SK-N-SH (cell line): ENCODE measurements at regions not wholly inside any gene's neighbourhood (a gene's known extent, or its start where the extent isn't known, plus 50 kb on each side); places are given as distances from the start of the nearest gene placed in this dataset.
"Not testable (repeated sequence)": the region's sequence is repeated elsewhere in the genome, so short reads cannot be mapped to it uniquely, and the experiment has no call there.

ENCODE experiments used
- CTCF ChIA-PET: fragments of 300-600, 350-600 bp; formaldehyde crosslinking; extraction: SDS; loops from one replicate; lab custom pipeline; 2021; lab: Yijun Ruan, JAX
- POLR2A ChIA-PET: fragments of 350-600 bp; sonication (Branson Sonifier 250); formaldehyde crosslinking; extraction: SDS; loops from one replicate; lab custom pipeline; 2020; ENCODE audit warnings: antibody characterized with exemption, inconsistent platforms; lab: Yijun Ruan, JAX
- DNase-seq: peaks from one replicate; pipeline ENCODE4 v3.0.0; 2012
- H2AFZ ChIP-seq: fragments of 200-600 bp; sonication (generic); 2 replicates; pipeline ENCODE4 v1.8.1; 2016; ENCODE audit warnings: antibody characterized with exemption, mild to moderate bottlenecking, low read depth
- H3F3A ChIP-seq: fragments of 200-600 bp; sonication (generic); replicated peaks from 2 replicates; pipeline ENCODE3; 2016; ENCODE audit warnings: antibody characterized with exemption, mild to moderate bottlenecking; ENCODE audit not compliant: insufficient read depth
- H3K27ac ChIP-seq, 2 experiments: fragments of 200-500 bp in 1 of 2; fragments of 200-600 bp in 1 of 2; sonication (Bioruptor generic) in 1 of 2; sonication (generic), shearing (Covaris generic) in 1 of 2; 2 replicates each; pipeline versions ENCODE4 v1.5.1 to v1.6.1; 2014 to 2016; ENCODE audit warnings: low read depth in 2 of 2, inconsistent platforms in 1 of 2, low read length in 1 of 2, mild to moderate bottlenecking in 1 of 2, mixed read lengths in 1 of 2
- H3K27me3 ChIP-seq: fragments of 200-600 bp; sonication (generic), shearing (Covaris generic); 2 replicates; pipeline ENCODE4 v1.6.1; 2016; ENCODE audit warnings: mixed run types; ENCODE audit not compliant: insufficient read depth
- H3K36me3 ChIP-seq, 2 experiments: fragments of 200-500 bp in 1 of 2; fragments of 200-600 bp in 1 of 2; sonication (Bioruptor generic) in 1 of 2; sonication (generic) in 1 of 2; replicated peaks in 1 of 2; 2 replicates each; pipeline versions ENCODE3 to v1.5.1; 2014 to 2016; ENCODE audit warnings: low read length in 1 of 2, mild to moderate bottlenecking in 1 of 2; ENCODE audit not compliant: insufficient read depth in 2 of 2, control insufficient read depth in 1 of 2
- H3K4me1 ChIP-seq, 2 experiments: fragments of 200-500 bp in 1 of 2; fragments of 200-600 bp in 1 of 2; sonication (Bioruptor generic) in 1 of 2; sonication (generic), shearing (Covaris generic) in 1 of 2; 2 replicates each; pipeline versions ENCODE4 v1.5.1 to v1.6.1; 2014 to 2016; ENCODE audit warnings: low read depth in 1 of 2, low read length in 1 of 2, mixed run types in 1 of 2; ENCODE audit not compliant: insufficient read depth in 2 of 2, control insufficient read depth in 1 of 2
- H3K4me2 ChIP-seq: fragments of 200-600 bp; sonication (generic), shearing (Covaris generic); 2 replicates; pipeline ENCODE4 v1.6.1; 2017; ENCODE audit warnings: mixed run types
- H3K4me3 ChIP-seq, 2 experiments: fragments of 200-500 bp in 1 of 2; fragments of 200-600 bp in 1 of 2; sonication (Bioruptor generic) in 1 of 2; sonication (generic), shearing (Covaris generic) in 1 of 2; 2 replicates each; pipeline versions ENCODE4 v1.5.1 to v1.8.1; 2014 to 2016; ENCODE audit warnings: low read depth in 2 of 2, inconsistent platforms in 1 of 2, low read length in 1 of 2, mild to moderate bottlenecking in 1 of 2, mixed read lengths in 1 of 2, moderate library complexity in 1 of 2
- H3K79me2 ChIP-seq: fragments of 200-600 bp; sonication (generic); 2 replicates; pipeline ENCODE4 v1.8.1; 2017; ENCODE audit warnings: mild to moderate bottlenecking; ENCODE audit not compliant: insufficient read depth
- H3K9ac ChIP-seq: fragments of 200-600 bp; sonication (generic); 2 replicates; pipeline ENCODE4 v1.6.1; 2017; ENCODE audit warnings: mixed run types
- H3K9me2 ChIP-seq: fragments of 200-600 bp; sonication (generic); 2 replicates; pipeline ENCODE4 v1.6.1; 2017; ENCODE audit warnings: mixed run types
- H3K9me3 ChIP-seq: fragments of 200-600 bp; sonication (generic); 2 replicates; pipeline ENCODE4 v1.6.1; 2017; ENCODE audit warnings: mixed run types, mild to moderate bottlenecking, moderate library complexity
- H4K20me1 ChIP-seq: fragments of 200-600 bp; sonication (generic); 2 replicates; pipeline ENCODE4 v1.6.1; 2017; ENCODE audit warnings: mild to moderate bottlenecking, mixed run types; ENCODE audit not compliant: insufficient read depth
- EP300 ChIP-seq, 2 experiments: IDR thresholded peaks; 2 replicates each; pipeline versions ENCODE4 v1.4.0 to v1.6.1; 2012; ENCODE audit warnings: borderline replicate concordance in 1 of 2, low read depth in 1 of 2, low read length in 1 of 2
- MEF2A ChIP-seq: IDR thresholded peaks from 2 replicates; pipeline ENCODE4 v1.4.0; 2012; ENCODE audit warnings: low read depth, borderline replicate concordance
- RAD21 ChIP-seq: IDR thresholded peaks from 2 replicates; pipeline ENCODE4 v1.6.1; 2012; ENCODE audit warnings: mild to moderate bottlenecking, low read length
- RCOR1 ChIP-seq: fragments of 150-350 bp; IDR thresholded peaks from 2 replicates; pipeline ENCODE4 v1.6.1; 2017; ENCODE audit warnings: antibody characterized with exemption, low read length
- SIN3A ChIP-seq: IDR thresholded peaks from 2 replicates; pipeline ENCODE4 v1.6.1; 2012; ENCODE audit warnings: low read depth, mild to moderate bottlenecking, low read length, moderate library complexity, borderline replicate concordance
- SMC3 ChIP-seq: IDR thresholded peaks from 2 replicates; pipeline ENCODE4 v1.6.1; 2012; ENCODE audit warnings: low read depth, low read length, improper control_type of control experiment
- TCF12 ChIP-seq: IDR thresholded peaks from 2 replicates; pipeline ENCODE4 v1.4.0; 2012
- WGBS: methylation state at CpG from one replicate; pipeline ENCODE4 v1.1.6; 2017; ENCODE audit warnings: low lambda C conversion rate; 5-methylcytosine and 5-hydroxymethylcytosine counted together
- TF ChIP-seq, protein P1 (sequence below): IDR thresholded peaks from 2 replicates; pipeline ENCODE4 v1.4.0; 2012; ENCODE audit warnings: low read depth
- TF ChIP-seq, protein P2 (sequence below): IDR thresholded peaks from 2 replicates; pipeline ENCODE4 v1.4.0; 2012; ENCODE audit warnings: low read depth, borderline replicate concordance
- TF ChIP-seq, protein P3 (sequence below): IDR thresholded peaks from 2 replicates; pipeline ENCODE4; 2012
- TF ChIP-seq, protein P4 (sequence below): fragments of 150-350 bp; IDR thresholded peaks from 2 replicates; pipeline ENCODE4 v1.6.1; 2016; ENCODE audit warnings: mild to moderate bottlenecking, low read depth, low read length

DNA sequence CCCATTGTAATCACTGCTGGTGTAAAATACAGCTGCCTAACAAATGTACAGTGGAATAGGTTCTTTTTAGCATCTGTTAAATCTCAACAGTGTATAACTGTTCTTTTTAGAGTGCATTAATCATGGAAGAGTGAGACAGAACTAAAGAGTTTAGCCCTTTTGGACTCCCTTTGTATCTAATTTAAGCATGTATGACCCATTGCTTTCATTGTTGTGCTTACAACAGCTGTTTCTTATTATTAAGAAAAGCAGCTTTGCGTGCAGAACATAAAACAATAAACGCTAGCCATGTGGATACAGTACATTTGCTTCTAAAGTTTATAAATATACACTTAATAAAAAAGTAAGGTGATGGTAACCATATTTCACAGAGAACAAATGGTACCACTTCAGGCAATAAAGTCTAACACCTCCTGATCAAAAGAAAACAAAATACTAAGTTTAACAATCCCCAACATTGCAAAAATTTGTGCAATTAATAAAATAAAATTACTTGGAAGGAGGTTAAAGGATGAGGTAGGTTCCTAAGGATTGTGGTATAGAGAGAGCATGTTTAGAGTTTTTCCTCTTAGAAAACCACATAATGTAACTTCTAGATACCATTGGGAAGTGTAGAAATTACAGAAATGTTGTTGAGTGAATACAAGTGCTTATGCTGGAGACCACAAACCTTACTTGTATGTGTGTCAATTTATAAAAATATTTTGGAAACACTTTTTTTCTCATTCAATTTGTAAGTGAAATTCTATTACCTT is 448.7 kb downstream of the SLC6A15 start:
- Histone ChIP-seq H3K4me3 (no peak overlapping the region), H3K36me3 (no peaks in the 10 kb centered on the region), H3K4me2 (no peak overlapping the region), H3K27ac (peak overlapping the region; percentile 32 to 64; a peak in 2 of 4 replicates), H3K9me3 (no peaks in the 10 kb centered on the region), H4K20me1 (no peaks in the 10 kb centered on the region), H3K4me1 (no peaks in the 10 kb centered on the region; a peak in 1 of 4 replicates), H2AFZ (no peak overlapping the region), H3K9ac (no peak overlapping the region), H3K27me3 (no peaks in the 10 kb centered on the region), H3K9me2 (no peaks in the 10 kb centered on the region), H3F3A (no peaks in the 10 kb centered on the region), H3K79me2 (no peaks in the 10 kb centered on the region)
- TF ChIP-seq, protein P1, sequence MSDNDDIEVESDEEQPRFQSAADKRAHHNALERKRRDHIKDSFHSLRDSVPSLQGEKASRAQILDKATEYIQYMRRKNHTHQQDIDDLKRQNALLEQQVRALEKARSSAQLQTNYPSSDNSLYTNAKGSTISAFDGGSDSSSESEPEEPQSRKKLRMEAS: no peak
- TF ChIP-seq SIN3A (no peak), TCF12 (peak; percentile 86), RCOR1 (0 out of 2 replicates have a peak, but pooled peaks have one; percentile 30), SMC3 (no peak), RAD21 (no peak), EP300 (IDR thresholded peaks at IDR 0.05; ENCODE audit: borderline replicate concordance in 1 of 2, low read depth in 1 of 2, low read length in 1 of 2) (peak; percentile 9 to 64; a peak in 1 of 4 replicates), MEF2A (0 out of 2 replicates have a peak, but pooled peaks have one; percentile 23)
- TF ChIP-seq, protein P2, sequence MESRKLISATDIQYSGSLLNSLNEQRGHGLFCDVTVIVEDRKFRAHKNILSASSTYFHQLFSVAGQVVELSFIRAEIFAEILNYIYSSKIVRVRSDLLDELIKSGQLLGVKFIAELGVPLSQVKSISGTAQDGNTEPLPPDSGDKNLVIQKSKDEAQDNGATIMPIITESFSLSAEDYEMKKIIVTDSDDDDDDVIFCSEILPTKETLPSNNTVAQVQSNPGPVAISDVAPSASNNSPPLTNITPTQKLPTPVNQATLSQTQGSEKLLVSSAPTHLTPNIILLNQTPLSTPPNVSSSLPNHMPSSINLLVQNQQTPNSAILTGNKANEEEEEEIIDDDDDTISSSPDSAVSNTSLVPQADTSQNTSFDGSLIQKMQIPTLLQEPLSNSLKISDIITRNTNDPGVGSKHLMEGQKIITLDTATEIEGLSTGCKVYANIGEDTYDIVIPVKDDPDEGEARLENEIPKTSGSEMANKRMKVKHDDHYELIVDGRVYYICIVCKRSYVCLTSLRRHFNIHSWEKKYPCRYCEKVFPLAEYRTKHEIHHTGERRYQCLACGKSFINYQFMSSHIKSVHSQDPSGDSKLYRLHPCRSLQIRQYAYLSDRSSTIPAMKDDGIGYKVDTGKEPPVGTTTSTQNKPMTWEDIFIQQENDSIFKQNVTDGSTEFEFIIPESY: no peak
- TF ChIP-seq, protein P3, sequence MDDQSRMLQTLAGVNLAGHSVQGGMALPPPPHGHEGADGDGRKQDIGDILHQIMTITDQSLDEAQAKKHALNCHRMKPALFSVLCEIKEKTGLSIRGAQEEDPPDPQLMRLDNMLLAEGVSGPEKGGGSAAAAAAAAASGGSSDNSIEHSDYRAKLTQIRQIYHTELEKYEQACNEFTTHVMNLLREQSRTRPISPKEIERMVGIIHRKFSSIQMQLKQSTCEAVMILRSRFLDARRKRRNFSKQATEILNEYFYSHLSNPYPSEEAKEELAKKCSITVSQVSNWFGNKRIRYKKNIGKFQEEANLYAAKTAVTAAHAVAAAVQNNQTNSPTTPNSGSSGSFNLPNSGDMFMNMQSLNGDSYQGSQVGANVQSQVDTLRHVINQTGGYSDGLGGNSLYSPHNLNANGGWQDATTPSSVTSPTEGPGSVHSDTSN: peak; percentile 45; the same call in 1 of the 2 replicates
- WGBS: 4% methylated on average over 2 of the region's 2 CpGs
- POLR2A ChIA-PET: no interaction called here
- CTCF ChIA-PET: no interaction called here
- peak; percentile 0 for DNase-seq

DNA sequence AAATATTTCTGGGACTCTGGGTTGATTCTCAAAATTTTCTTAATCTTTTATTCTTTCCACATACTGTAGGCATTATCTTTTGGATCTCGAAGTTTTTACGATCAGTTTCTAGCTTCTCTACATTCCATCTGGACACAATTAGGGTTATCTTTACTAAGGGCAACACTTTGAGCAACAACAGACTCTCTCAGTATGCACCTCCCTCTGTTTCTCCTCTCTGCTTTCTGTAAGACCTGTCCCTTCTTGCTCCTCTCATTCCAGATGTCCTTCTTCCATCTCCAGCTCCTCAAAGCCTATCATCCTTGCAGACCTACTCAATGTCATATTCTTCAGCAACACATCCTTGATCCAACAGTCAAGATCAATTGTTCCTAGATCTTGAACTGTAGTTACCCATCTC is 457.0 kb downstream of the SLC6A15 start:
- no peaks in the 10 kb centered on the region for H3K79me2 ChIP-seq
- no peaks in the 10 kb centered on the region for H3K9me3 ChIP-seq
- H3F3A ChIP-seq: no peaks in the 10 kb centered on the region
- 17% methylated on average over 2 of the region's 2 CpGs for WGBS
- POLR2A ChIA-PET: no interaction called here
- no peaks in the 10 kb centered on the region for H3K9me2 ChIP-seq
- H3K4me2 ChIP-seq: no peak overlapping the region
- 0 out of 4 replicates have a peak, but pooled peaks cover 0 to 2% of the 10 kb centered on the region in 2 experiments for H3K4me1 ChIP-seq
- no peaks in the 10 kb centered on the region for H4K20me1 ChIP-seq
- no peak overlapping the region for H3K9ac ChIP-seq
- no peak overlapping the region for H3K4me3 ChIP-seq
- TF ChIP-seq TCF12: peak; percentile 44
- TF ChIP-seq, protein P4, sequence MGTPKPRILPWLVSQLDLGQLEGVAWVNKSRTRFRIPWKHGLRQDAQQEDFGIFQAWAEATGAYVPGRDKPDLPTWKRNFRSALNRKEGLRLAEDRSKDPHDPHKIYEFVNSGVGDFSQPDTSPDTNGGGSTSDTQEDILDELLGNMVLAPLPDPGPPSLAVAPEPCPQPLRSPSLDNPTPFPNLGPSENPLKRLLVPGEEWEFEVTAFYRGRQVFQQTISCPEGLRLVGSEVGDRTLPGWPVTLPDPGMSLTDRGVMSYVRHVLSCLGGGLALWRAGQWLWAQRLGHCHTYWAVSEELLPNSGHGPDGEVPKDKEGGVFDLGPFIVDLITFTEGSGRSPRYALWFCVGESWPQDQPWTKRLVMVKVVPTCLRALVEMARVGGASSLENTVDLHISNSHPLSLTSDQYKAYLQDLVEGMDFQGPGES: no peak
- TF ChIP-seq, all 33 proteins: peak for 1
- Histone ChIP-seq H3K27me3 (no peaks in the 10 kb centered on the region), H2AFZ (no peak overlapping the region), H3K36me3 (no peaks in the 10 kb centered on the region), H3K27ac (peak overlapping the region in 1 of 2 experiments; percentile 14; a peak in 1 of 4 replicates)
- peak; percentile 0 for DNase-seq
- CTCF ChIA-PET: interaction anchor here (1.1 kb wide), 1 partner anchor 14 kb away, joined by 3 read pairs; no protein-coding TSS in a partner anchor

DNA sequence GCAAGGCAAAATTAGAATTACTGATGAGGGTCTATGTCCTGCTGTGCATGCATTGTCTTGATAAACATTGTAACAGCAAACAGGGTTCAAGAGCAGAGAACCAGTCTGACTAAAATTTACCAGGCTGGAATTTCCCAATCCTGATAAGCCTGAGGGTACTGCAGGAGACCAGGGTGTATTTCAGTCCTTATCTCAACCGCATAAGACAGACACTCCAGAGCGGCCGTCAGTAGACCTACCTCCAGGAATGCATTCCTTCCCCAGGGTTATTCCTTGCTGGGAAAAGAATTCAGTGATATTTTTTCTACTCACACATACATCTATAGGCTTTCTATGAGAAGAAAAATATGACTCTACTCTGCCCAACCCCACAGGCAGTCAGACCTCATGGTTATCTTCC is 466.1 kb downstream of the SLC6A15 start:
- CTCF ChIA-PET, DNase-seq, H3K4me2 ChIP-seq, H2AFZ ChIP-seq, H3K9me3 ChIP-seq, H3K4me1 ChIP-seq, H3K36me3 ChIP-seq, H3K79me2 ChIP-seq, H3K4me3 ChIP-seq, H3K9me2 ChIP-seq, H3K27me3 ChIP-seq, POLR2A ChIA-PET, H3K9ac ChIP-seq, H3K27ac ChIP-seq, H4K20me1 ChIP-seq, H3F3A ChIP-seq: not testable (repeated sequence)
- 93% methylated on average over 3 of the region's 3 CpGs for WGBS
